ENCODE measurements at regions not wholly inside any gene's neighbourhood (a gene's known extent, or its start where the extent isn't known, plus 50 kb on each side); places are given as distances from the start of the nearest gene placed in this dataset.
"Not testable (repeated sequence)": the region's sequence is repeated elsewhere in the genome, so short reads cannot be mapped to it uniquely, and the experiment has no call there.

GRCh38 chr13:65321423-65321822, 1908.7 kb downstream of the PCDH9 start:
- TF ChIP-seq, protein P1, sequence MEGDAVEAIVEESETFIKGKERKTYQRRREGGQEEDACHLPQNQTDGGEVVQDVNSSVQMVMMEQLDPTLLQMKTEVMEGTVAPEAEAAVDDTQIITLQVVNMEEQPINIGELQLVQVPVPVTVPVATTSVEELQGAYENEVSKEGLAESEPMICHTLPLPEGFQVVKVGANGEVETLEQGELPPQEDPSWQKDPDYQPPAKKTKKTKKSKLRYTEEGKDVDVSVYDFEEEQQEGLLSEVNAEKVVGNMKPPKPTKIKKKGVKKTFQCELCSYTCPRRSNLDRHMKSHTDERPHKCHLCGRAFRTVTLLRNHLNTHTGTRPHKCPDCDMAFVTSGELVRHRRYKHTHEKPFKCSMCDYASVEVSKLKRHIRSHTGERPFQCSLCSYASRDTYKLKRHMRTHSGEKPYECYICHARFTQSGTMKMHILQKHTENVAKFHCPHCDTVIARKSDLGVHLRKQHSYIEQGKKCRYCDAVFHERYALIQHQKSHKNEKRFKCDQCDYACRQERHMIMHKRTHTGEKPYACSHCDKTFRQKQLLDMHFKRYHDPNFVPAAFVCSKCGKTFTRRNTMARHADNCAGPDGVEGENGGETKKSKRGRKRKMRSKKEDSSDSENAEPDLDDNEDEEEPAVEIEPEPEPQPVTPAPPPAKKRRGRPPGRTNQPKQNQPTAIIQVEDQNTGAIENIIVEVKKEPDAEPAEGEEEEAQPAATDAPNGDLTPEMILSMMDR (IDR thresholded peaks at IDR 0.05; ENCODE audit: low read depth, low read length, poor library complexity, severe bottlenecking) = not testable (repeated sequence)
- TF ChIP-seq EZH2phosphoT487 (IDR thresholded peaks at IDR 0.05; ENCODE audit: borderline replicate concordance, low read length) = not testable (repeated sequence)
